ENCODE measurements at regions not wholly inside any gene's neighbourhood (a gene's known extent, or its start where the extent isn't known, plus 50 kb on each side); places are given as distances from the start of the nearest gene placed in this dataset.
"Not testable (repeated sequence)": the region's sequence is repeated elsewhere in the genome, so short reads cannot be mapped to it uniquely, and the experiment has no call there.

DNA sequence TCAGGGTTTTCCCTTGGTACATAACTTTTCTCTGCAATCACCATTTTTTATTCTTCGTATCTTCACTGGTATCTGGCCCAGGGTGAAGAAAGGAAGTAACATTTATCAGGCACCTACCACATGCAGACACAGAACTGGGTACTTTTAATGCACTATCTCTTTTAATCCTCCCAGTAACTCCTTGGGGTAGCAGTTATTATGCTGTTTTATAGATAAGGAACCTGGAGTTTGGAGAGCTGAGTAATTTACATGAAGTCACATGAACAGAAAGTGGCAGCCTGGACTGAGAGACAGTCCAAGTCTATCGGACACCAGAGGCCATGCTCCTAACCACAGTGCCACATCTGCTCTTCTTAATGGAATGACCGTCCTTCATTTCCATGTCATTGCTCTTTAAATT, 117.1 kb upstream of the PODXL start:
- DNase-seq (ENCODE audit: low read depth), result no peak

DNA sequence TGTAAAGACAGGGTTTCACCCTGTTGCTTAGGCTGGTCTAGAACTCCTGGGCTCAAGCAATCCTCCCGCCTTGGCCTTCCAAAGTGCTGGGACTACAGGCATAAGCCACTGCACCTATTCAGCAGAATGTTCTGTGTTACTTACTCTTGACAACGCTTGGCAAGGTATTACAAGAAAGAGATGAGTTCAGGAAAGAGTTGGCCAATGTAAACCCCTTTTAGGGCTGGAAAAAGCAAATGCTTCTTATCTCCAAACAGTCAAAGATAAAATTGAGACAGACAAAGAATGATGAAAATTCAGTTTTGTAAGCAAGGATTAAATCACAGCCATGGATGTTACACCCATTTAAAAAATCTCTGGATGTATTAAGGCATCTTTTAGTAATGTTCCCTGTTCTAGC, 114.0 kb upstream of the PODXL start:
- DNase-seq (ENCODE audit: low read depth), result no peak

GRCh38 chr7:131667699-131668098, 111.3 kb upstream of the PODXL start:
- no peak for DNase-seq (ENCODE audit: low read depth)

DNA sequence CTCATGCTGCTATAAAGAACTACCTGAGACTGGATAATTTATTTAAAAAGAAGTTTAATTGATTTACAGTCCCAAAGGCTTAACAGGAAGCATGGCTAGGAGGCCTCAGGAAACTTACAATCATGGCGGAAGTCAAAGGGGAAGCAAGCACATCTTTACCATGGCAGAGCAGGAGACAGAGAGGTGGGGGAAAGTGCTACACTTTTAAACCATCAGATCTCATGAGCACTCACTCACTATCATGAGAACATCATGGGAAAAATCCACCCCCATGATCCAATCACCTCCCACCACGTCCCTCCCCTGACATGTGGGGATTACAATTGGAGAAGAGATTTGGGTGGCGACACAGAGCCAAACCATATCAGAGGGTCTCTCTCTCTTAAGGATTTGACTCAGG, 108.6 kb upstream of the PODXL start:
- DNase-seq (ENCODE audit: low read depth), result no peak

DNA sequence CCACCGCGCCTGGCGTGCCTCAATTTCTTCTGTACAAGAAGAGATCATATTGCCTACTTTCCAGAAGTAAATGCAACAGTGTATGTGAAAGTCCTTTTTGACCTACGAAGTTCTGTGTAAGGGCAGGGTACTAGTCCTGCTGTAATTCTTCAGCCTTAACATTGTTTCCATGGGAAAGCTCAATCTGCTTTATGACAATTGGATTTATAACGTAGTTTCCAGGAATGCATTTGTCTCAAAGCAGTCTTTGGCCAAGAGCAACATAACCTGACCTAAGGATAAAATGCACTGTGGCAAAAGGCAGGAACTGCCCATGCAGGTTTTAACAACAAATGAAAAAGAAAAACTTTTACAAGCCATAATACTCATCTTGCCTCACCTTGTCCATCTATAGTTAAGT, 108.1 kb upstream of the PODXL start:
- DNase-seq (ENCODE audit: low read depth), result no peak

GRCh38 chr7:131662301-131662873, 106.0 kb upstream of the PODXL start:
- DNase-seq (ENCODE audit: low read depth), result not testable (repeated sequence)

DNA sequence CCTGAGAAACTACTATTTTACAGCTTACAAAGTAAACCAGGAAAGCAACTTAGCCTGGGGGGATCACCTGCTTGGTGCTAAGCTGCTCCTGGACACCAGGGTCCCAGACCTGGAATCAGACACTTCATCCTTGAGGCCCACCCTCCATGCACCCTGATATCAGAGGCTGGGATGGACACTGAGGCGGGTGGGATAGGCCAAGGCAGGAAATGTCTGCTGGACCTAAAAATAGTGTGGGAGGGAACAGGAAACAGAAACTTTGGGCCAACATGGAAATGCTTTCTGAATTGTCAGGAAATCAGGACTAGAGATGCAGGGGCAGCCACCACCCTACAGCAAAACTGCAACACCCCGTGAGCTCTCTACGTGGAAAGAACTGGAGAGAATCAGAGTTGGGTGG, 101.5 kb upstream of the PODXL start:
- DNase-seq (ENCODE audit: low read depth), result no peak

GRCh38 chr7:131656980-131657723, 100.7 kb upstream of the PODXL start:
- no peak for DNase-seq (ENCODE audit: low read depth)

DNA sequence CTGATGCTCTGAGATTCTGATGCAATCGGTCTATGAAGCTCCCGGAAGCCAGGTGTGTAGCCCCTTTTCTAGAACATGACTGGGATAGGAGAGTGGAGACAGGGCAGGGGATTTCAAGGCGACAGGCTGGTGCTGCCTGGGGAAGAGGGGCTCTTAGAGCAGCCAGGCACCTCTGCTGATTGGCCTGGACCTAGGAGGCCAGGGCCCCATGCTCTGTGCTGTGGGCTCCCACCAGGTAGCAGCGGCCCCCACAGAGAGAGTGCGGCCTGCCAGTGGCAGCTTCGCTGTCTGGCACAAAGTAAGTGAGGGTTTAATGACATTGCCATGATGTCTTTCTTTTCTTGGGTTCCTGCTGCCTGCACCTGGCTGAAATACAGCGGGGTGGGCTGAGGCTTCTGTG, 99.4 kb upstream of the PODXL start:
- DNase-seq (ENCODE audit: low read depth), result no peak

- DNase-seq (ENCODE audit: low read depth), result no peak
Observed at GRCh38 chr7:131655447-131655846, 99.0 kb upstream of the PODXL start.

GRCh38 chr7:131654668-131655326, 98.4 kb upstream of the PODXL start:
- DNase-seq (ENCODE audit: low read depth), result peak; percentile 63

DNA sequence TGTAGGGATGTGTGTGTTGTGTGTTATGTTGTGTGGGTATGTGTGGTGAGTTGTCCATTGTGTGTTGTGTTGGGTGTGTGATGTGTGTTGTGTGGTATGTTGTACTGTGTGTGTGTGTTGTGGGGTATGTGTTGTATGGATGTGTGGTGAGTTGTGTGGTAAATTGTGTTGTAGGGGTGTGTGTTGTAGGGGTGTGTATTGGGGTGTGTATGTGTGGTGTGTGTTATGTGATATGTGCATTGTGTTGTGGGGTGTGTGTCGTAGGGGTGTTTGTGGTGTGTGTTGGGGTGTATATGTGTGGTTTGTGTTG, 97.8 kb upstream of the PODXL start:
- no peak for DNase-seq (ENCODE audit: low read depth)

DNA sequence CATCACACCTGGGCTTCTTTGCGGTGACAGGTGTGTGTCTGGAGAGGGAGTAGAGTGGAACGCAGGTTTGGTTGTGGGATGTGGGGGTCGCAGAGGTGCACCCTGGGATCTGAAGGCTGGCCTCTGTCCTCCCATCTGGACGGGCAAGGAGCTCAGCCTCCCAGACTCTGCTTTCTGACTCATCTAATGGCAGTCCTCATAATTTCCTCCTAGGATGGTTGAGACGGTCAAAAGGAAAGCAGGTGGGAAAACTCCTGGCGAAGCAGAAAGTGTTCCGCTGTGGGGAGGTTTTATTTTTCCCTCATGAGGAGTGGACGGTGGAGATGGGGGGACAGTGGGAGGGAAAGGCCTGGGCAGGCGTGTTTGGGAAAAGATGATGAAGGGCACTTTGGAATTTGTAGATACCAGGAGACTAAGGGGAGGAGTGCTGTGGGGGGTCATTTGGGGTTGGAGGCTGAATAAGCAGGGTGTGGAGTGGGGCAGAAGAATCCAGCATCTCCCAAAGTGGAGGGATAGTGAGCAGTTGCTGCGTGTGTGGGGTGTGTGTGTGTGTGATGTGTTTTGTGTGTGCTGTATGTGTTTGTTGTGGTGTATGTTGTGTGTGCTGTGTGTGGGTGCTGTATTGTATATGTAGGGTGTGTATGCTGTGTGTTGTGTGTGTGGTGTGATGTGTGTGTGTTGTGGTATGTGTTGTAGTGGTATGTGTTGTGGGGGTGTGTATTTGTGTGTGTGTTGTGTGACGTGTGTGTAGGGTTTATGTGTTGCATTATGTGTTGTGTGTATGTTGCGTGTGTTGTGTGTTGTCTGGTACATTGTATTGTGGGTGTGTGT, 97.2 kb upstream of the PODXL start:
- DNase-seq (ENCODE audit: low read depth), result peak; percentile 6

DNA sequence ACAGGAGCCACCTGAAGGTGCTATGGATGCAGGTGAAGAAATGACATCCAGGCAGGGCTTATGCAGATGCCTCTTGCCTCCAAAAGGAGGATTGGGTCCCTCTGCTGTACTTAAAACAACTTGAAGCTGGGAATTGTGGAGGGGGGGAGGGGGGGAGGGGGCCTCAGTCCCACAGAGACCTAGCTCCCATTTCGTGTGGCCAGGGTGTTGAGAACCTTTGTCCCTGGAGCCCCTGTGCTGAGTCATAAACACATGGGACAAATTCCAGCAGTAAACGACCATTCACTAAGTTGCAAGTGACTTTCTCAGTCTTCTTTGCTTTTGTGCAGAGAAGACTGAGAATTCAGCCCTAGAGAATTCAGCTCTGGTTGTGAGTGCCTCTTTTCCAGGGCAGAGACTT, 96.5 kb upstream of the PODXL start:
- DNase-seq (ENCODE audit: low read depth), result no peak

- DNase-seq (ENCODE audit: low read depth), result no peak
Observed at GRCh38 chr7:131652194-131652593, 95.8 kb upstream of the PODXL start.

GRCh38 chr7:131649879-131650278, 93.5 kb upstream of the PODXL start:
- DNase-seq (ENCODE audit: low read depth), result no peak

- no peak for DNase-seq (ENCODE audit: low read depth)
Observed at GRCh38 chr7:131649003-131649541, 92.6 kb upstream of the PODXL start.

DNA sequence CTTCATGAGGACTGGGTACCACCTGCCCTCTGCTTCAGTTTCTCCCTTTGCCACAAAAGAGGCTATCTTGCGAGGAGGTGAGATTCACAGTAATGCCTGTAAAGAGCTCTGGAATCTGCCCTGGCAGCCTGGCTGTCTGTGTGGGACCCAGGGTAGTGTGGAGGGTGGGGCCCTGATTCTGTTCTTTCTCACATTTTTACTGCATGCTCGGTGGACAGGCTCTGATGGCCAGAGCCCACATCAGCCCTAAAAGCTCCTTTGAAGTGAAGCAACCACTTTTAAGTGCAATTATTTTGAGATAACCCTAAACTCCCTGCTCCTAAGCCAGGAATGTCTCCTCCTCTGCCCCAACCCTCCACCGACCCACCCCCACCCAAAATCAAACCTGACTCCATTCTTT, 92.1 kb upstream of the PODXL start:
- DNase-seq (ENCODE audit: low read depth), result no peak

GRCh38 chr7:131646203-131646602, 89.8 kb upstream of the PODXL start:
- no peak for DNase-seq (ENCODE audit: low read depth)

- no peak for DNase-seq (ENCODE audit: low read depth)
Observed at GRCh38 chr7:131642429-131642828, 86.0 kb upstream of the PODXL start.

DNA sequence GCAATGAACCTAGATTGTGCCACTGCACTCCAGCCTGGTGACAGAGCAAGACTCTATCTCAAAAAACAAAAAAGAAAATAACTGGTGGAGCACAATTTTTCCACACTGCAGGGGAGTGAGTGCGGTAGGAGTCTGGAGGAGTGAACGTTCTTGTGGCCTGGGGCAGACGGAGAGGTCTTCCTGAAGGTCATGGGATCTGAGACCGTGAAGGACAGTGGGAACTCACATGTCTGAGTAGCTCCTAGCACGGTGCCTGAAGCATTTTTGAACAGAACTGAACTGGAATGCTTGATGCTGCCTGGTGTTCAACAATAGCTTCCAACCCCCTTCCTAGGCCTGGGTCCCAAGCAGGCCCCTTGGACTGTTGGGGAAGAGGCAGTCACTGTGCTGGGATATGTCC, 84.3 kb upstream of the PODXL start:
- DNase-seq (ENCODE audit: low read depth), result no peak

DNA sequence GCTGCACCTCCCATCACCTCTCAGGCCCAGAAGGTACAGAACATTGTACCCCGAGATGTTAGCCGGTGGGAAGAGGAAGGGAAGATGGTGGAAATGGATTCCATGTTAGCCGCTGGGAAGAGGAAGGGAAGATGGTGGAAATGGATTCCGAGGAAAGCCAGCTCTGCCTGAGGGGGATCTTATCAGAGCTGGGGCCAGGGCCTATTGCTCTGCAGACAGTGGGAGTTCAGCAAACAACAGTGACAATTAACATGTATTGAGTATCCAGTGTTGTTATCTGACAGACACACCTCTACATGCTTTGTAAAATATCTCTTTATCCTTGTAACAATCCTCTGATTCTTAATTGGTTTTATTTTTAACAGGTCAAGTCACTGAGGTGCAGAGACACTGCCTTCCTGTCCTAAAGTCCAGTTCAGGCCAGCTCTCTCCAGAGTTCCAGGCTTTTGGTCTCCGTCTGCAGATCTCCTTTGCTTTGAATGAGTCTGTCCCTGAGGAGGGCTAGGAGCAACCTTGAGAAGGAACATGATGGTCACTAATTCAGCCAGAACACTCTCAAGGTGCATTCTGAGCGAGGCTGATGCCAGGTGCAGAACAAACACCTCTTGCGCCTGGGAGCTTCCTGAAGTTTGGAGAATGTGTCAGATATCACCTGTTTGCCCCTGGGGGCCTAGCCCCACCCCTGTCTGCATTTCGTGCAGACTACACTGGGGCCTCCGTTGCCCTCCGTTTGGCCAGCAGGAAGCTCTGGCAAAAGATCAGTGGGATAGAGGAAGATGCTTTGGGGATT, 82.4 kb upstream of the PODXL start:
- DNase-seq (ENCODE audit: low read depth), result no peak
